Psoas muscle (tissue), 7 donors: ENCODE measurements at regions not wholly inside any gene's neighbourhood (a gene's known extent, or its start where the extent isn't known, plus 50 kb on each side); places are given as distances from the start of the nearest gene placed in this dataset.
"Not testable (repeated sequence)": the region's sequence is repeated elsewhere in the genome, so short reads cannot be mapped to it uniquely, and the experiment has no call there.

Source experiments
- ATAC-seq, 4 donors: fragments of 200-7000 bp; cut with Tn5 transposase; one replicate each; pipeline ENCODE4 v1.9.1; 2020; ENCODE audit warnings: moderate library complexity in 3 of 4, mild to moderate bottlenecking in 2 of 4
- DNase-seq, 2 donors: peaks; one replicate each; pipeline ENCODE4 v3.0.0-alpha.2; 2020
- H3K27ac ChIP-seq: fragments of 200-600 bp; one replicate; pipeline ENCODE4 v1.8.0; 2022
- H3K27me3 ChIP-seq, 3 donors: fragments of 200-600 bp in 1 of 3; one replicate each; pipeline versions ENCODE4 v1.6.1 to v1.8.0; 2013 to 2022; ENCODE audit warnings: low read length in 2 of 3, mild to moderate bottlenecking in 2 of 3, moderate library complexity in 1 of 3; ENCODE audit not compliant: insufficient read depth in 3 of 3
- H3K36me3 ChIP-seq, 2 donors: fragments of 200-600 bp in 1 of 2; one replicate each; pipeline versions ENCODE4 v1.6.1 to v1.8.0; 2013 to 2022; ENCODE audit warnings: low read depth in 1 of 2, mild to moderate bottlenecking in 1 of 2, moderate library complexity in 1 of 2; ENCODE audit not compliant: insufficient read depth in 1 of 2
- H3K4me1 ChIP-seq: fragments of 200-600 bp; one replicate; pipeline ENCODE4 v1.8.0; 2022
- H3K4me3 ChIP-seq: fragments of 200-600 bp; one replicate; pipeline ENCODE4 v1.8.0; 2022; ENCODE audit warnings: mild to moderate bottlenecking
- H3K9me3 ChIP-seq: fragments of 200-600 bp; one replicate; pipeline ENCODE4 v1.8.0; 2022
- CTCF ChIP-seq: fragments of 200-600 bp; IDR thresholded peaks from one replicate; pipeline ENCODE4 v1.8.0; 2022; ENCODE audit warnings: antibody characterized with exemption
- WGBS, 3 donors: extraction: QIAGEN DNeasy Blood & Tissue Kit; methylation state at CpG; one replicate each; pipeline versions ENCODE4 v1.1.6 to v1.1.7; 2013; 5-methylcytosine and 5-hydroxymethylcytosine counted together
- intact Hi-C, 2 donors: fragments of 100-400 bp; cut with DNase I; formaldehyde crosslinking; loops; one replicate each; pipeline versions ENCODE4 v1.11.0 to v1.14.2; 2022
- donor health status: healthy with polysubstance abuse.
- donor health status: DM: no; HTN: no; CAD: no; lungs with moderate emphysema.
- donor health status: Bipolar disorder and iron deficiency.
- donor health status: healthy.
- donor health status: DM: yes; HTN: yes; CAD: no.
- donor health status: DM: no; HTN: no; CAD: no.
- donor health status: DM: yes; HTN: yes; CAD: no.

- Histone ChIP-seq H3K27ac (no peak overlapping the region), H3K27me3 (no peaks in the 10 kb centered on the region), H3K36me3 (no peaks in the 10 kb centered on the region), H3K4me1 (no peaks in the 10 kb centered on the region), H3K4me3 (no peak overlapping the region), H3K9me3 (no peaks in the 10 kb centered on the region)
- no peak for DNase-seq
- 91 to 93% (median 92%) methylated on average over 2 of the region's 2 CpGs for WGBS, 3 donors
- no peak for ATAC-seq
- no peak for TF ChIP-seq CTCF
- intact Hi-C loops = no loop called here
Measured at GRCh38 chr2:160616149-160616548, 122.5 kb upstream of the RBMS1 start.

- ATAC-seq (no peak), DNase-seq (no peak)
- intact Hi-C loops = no loop called here
- H3K27me3 ChIP-seq = no peaks in the 10 kb centered on the region
- no peak overlapping the region for H3K27ac ChIP-seq
- no peaks in the 10 kb centered on the region for H3K4me1 ChIP-seq
- H3K36me3 ChIP-seq = no peaks in the 10 kb centered on the region
- H3K9me3 ChIP-seq = peaks cover 2% of the 10 kb centered on the region
- 95 to 100% (median 96%) methylated on average over 1 of the region's 1 CpG for WGBS, 3 donors
- TF ChIP-seq CTCF = no peak
- no peak overlapping the region for H3K4me3 ChIP-seq
Measured at GRCh38 chr2:160621748-160622147, 128.1 kb upstream of the RBMS1 start.

GRCh38 chr2:160628020-160628637 lies 134.5 kb upstream of the RBMS1 start:
- DNase-seq, ATAC-seq, H3K4me3 ChIP-seq, H3K4me1 ChIP-seq, H3K36me3 ChIP-seq, H3K27ac ChIP-seq, H3K27me3 ChIP-seq, H3K9me3 ChIP-seq, intact Hi-C loops: not testable (repeated sequence)
- WGBS, 3 donors = 86 to 88% (median 87%) methylated on average over 13 of the region's 13 CpGs

- DNase-seq (no peak), ATAC-seq (no peak)
- intact Hi-C loops = no loop called here
- Histone ChIP-seq H3K9me3 (no peaks in the 10 kb centered on the region), H3K27me3 (peaks cover 0 to 2% (median 0%) of the 10 kb centered on the region in 3 donors), H3K27ac (no peak overlapping the region), H3K4me1 (peaks cover 6% of the 10 kb centered on the region), H3K4me3 (no peak overlapping the region), H3K36me3 (no peaks in the 10 kb centered on the region)
- 89 to 96% (median 92%) methylated on average over 3 of the region's 3 CpGs for WGBS, 3 donors
- no peak for TF ChIP-seq CTCF
Measured at GRCh38 chr2:160628811-160629210, 135.2 kb upstream of the RBMS1 start.

GRCh38 chr2:160630801-160631590 lies 137.4 kb upstream of the RBMS1 start:
- ATAC-seq (peak in 1 of 4 donors; percentile 49), DNase-seq (no peak)
- WGBS, 3 donors = 41 to 52% (median 41%) methylated on average over 5 of the region's 5 CpGs
- H3K27me3 ChIP-seq = peaks cover 0 to 2% (median 0%) of the 10 kb centered on the region in 3 donors
- intact Hi-C loops = no loop called here
- no peak overlapping the region for H3K4me3 ChIP-seq
- no peaks in the 10 kb centered on the region for H3K9me3 ChIP-seq
- no peak for TF ChIP-seq CTCF
- no peak overlapping the region for H3K27ac ChIP-seq
- peaks cover 6% of the 10 kb centered on the region for H3K4me1 ChIP-seq
- no peaks in the 10 kb centered on the region for H3K36me3 ChIP-seq
